ENCODE measurements at regions not wholly inside any gene's neighbourhood (a gene's known extent, or its start where the extent isn't known, plus 50 kb on each side); places are given as distances from the start of the nearest gene placed in this dataset.

- Histone ChIP-seq H3F3A (ENCODE audit: insufficient read depth, low read length) (no peaks in the 10 kb centered on the region), H3K27me3 (replicated peaks; ENCODE audit: insufficient read depth, low read length) (no peaks in the 10 kb centered on the region), H3K79me2 (ENCODE audit: low read length) (no peaks in the 10 kb centered on the region), H2AFZ (ENCODE audit: low read length) (no peak overlapping the region), H3K36me3 (replicated peaks; ENCODE audit: insufficient read depth, low read length) (no peaks in the 10 kb centered on the region), H4K20me1 (ENCODE audit: insufficient read depth, low read length) (no peaks in the 10 kb centered on the region), H3K9me2 (replicated peaks; ENCODE audit: insufficient read depth, low read length) (no peaks in the 10 kb centered on the region), H3K9me3 (replicated peaks; ENCODE audit: insufficient read depth, low read length) (no peaks in the 10 kb centered on the region), H3K9ac (ENCODE audit: low read length) (no peak overlapping the region), H3K4me3 (ENCODE audit: low read length) (no peak overlapping the region), H3K4me2 (ENCODE audit: low read depth, low read length) (no peak overlapping the region), H3K4me1 (ENCODE audit: low read length) (no peaks in the 10 kb centered on the region), H3K27ac (ENCODE audit: low read length) (no peak overlapping the region)
- no peak for DNase-seq
- TF ChIP-seq EZH2phosphoT487 (IDR thresholded peaks at IDR 0.05; ENCODE audit: low read length), result no peak
- TF ChIP-seq CTCF (IDR thresholded peaks at IDR 0.05; ENCODE audit: low read length), result no peak
- TF ChIP-seq EZH2 (optimal IDR thresholded peaks at IDR 0.05; ENCODE audit: low read depth, low read length), result no peak
Observed at GRCh38 chr4:175927121-175927520, 115.1 kb upstream of the GPM6A start.

GRCh38 chr4:175929441-175929840, 117.4 kb upstream of the GPM6A start:
- Histone ChIP-seq H3K4me1 (ENCODE audit: low read length) (no peaks in the 10 kb centered on the region), H2AFZ (ENCODE audit: low read length) (no peak overlapping the region), H3K9me2 (replicated peaks; ENCODE audit: insufficient read depth, low read length) (no peaks in the 10 kb centered on the region), H3K4me3 (ENCODE audit: low read length) (no peak overlapping the region), H3F3A (ENCODE audit: insufficient read depth, low read length) (no peaks in the 10 kb centered on the region), H3K4me2 (ENCODE audit: low read depth, low read length) (no peak overlapping the region), H3K27ac (ENCODE audit: low read length) (no peak overlapping the region), H3K9ac (ENCODE audit: low read length) (no peak overlapping the region), H3K27me3 (replicated peaks; ENCODE audit: insufficient read depth, low read length) (no peaks in the 10 kb centered on the region), H3K9me3 (replicated peaks; ENCODE audit: insufficient read depth, low read length) (no peaks in the 10 kb centered on the region), H3K79me2 (ENCODE audit: low read length) (no peaks in the 10 kb centered on the region), H3K36me3 (replicated peaks; ENCODE audit: insufficient read depth, low read length) (no peaks in the 10 kb centered on the region), H4K20me1 (ENCODE audit: insufficient read depth, low read length) (no peaks in the 10 kb centered on the region)
- no peak for DNase-seq
- TF ChIP-seq CTCF (IDR thresholded peaks at IDR 0.05; ENCODE audit: low read length) (no peak), EZH2 (optimal IDR thresholded peaks at IDR 0.05; ENCODE audit: low read depth, low read length) (no peak), EZH2phosphoT487 (IDR thresholded peaks at IDR 0.05; ENCODE audit: low read length) (no peak)

- H3K4me2 ChIP-seq (ENCODE audit: low read depth, low read length), result no peak overlapping the region
- H3K9ac ChIP-seq (ENCODE audit: low read length), result no peak overlapping the region
- no peaks in the 10 kb centered on the region for H4K20me1 ChIP-seq (ENCODE audit: insufficient read depth, low read length)
- no peak overlapping the region for H2AFZ ChIP-seq (ENCODE audit: low read length)
- no peaks in the 10 kb centered on the region for H3K9me3 ChIP-seq (replicated peaks; ENCODE audit: insufficient read depth, low read length)
- no peak overlapping the region for H3K27ac ChIP-seq (ENCODE audit: low read length)
- TF ChIP-seq EZH2phosphoT487 (IDR thresholded peaks at IDR 0.05; ENCODE audit: low read length) (no peak), EZH2 (optimal IDR thresholded peaks at IDR 0.05; ENCODE audit: low read depth, low read length) (no peak), CTCF (IDR thresholded peaks at IDR 0.05; ENCODE audit: low read length) (no peak)
- no peaks in the 10 kb centered on the region for H3K36me3 ChIP-seq (replicated peaks; ENCODE audit: insufficient read depth, low read length)
- no peaks in the 10 kb centered on the region for H3F3A ChIP-seq (ENCODE audit: insufficient read depth, low read length)
- no peak overlapping the region for H3K4me3 ChIP-seq (ENCODE audit: low read length)
- H3K27me3 ChIP-seq (replicated peaks; ENCODE audit: insufficient read depth, low read length), result no peaks in the 10 kb centered on the region
- DNase-seq, result no peak
- no peaks in the 10 kb centered on the region for H3K4me1 ChIP-seq (ENCODE audit: low read length)
- H3K9me2 ChIP-seq (replicated peaks; ENCODE audit: insufficient read depth, low read length), result no peaks in the 10 kb centered on the region
- H3K79me2 ChIP-seq (ENCODE audit: low read length), result no peaks in the 10 kb centered on the region
Observed at GRCh38 chr4:175929932-175930331, 117.9 kb upstream of the GPM6A start.

Data from MM.1S (cell line).